Common myeloid progenitor, CD34-positive (primary cell): ENCODE measurements at regions not wholly inside any gene's neighbourhood (a gene's known extent, or its start where the extent isn't known, plus 50 kb on each side); places are given as distances from the start of the nearest gene placed in this dataset.
"Not testable (repeated sequence)": the region's sequence is repeated elsewhere in the genome, so short reads cannot be mapped to it uniquely, and the experiment has no call there.

Source experiments
- CTCF ChIA-PET: fragments of 350-600 bp; sonication (Branson Sonifier 250); formaldehyde crosslinking; loops from one replicate; lab custom pipeline; 2021; ENCODE audit warnings: antibody characterized with exemption; lab: Charles Lee
- POLR2A ChIA-PET: fragments of 350-600 bp; sonication (Branson Sonifier 250); formaldehyde crosslinking; loops from one replicate; lab custom pipeline; 2021; ENCODE audit warnings: antibody characterized with exemption; lab: Charles Lee
- DNase-seq, 3 donors: peaks; one replicate each; pipeline versions ENCODE4 v3.0.0 to v3.0.0-alpha.2; 2013
- H3K27ac ChIP-seq, 2 experiments: 1 replicate in 1 of 2; 2 replicates in 1 of 2; pipeline ENCODE4 v1.7.0; 2013; ENCODE audit warnings: inconsistent platforms in 2 of 2, low read length in 2 of 2, mild to moderate bottlenecking in 2 of 2, low read depth in 1 of 2, moderate library complexity in 1 of 2; ENCODE audit not compliant: severe bottlenecking in 2 of 2, insufficient read depth in 1 of 2, poor library complexity in 1 of 2
- H3K27me3 ChIP-seq, 5 experiments: replicated peaks in 2 of 5; 1 replicate in 3 of 5; 2 replicates in 2 of 5; pipeline versions ENCODE4 v1.6.1 to v1.7.0; 2013; ENCODE audit warnings: low read length in 4 of 5, mild to moderate bottlenecking in 2 of 5, moderate library complexity in 2 of 5, inconsistent platforms in 1 of 5; ENCODE audit not compliant: insufficient read depth in 5 of 5, control insufficient read depth in 4 of 5
- H3K36me3 ChIP-seq, 4 experiments: 1 replicate in 2 of 4; 2 replicates in 2 of 4; pipeline versions ENCODE4 v1.6.1 to v1.7.0; 2013; ENCODE audit warnings: low read length in 3 of 4, control low read depth in 1 of 4, mild to moderate bottlenecking in 1 of 4; ENCODE audit not compliant: control insufficient read depth in 4 of 4, insufficient read depth in 4 of 4
- H3K4me1 ChIP-seq, 4 experiments: 1 replicate in 3 of 4; 2 replicates in 1 of 4; pipeline versions ENCODE4 v1.6.1 to v1.7.1; 2013; ENCODE audit warnings: low read length in 3 of 4, mild to moderate bottlenecking in 3 of 4, control low read depth in 1 of 4, inconsistent platforms in 1 of 4, moderate library complexity in 1 of 4; ENCODE audit not compliant: control insufficient read depth in 4 of 4, insufficient read depth in 4 of 4; ENCODE audit errors: control extremely low read depth in 1 of 4
- H3K4me3 ChIP-seq, 7 experiments: 1 replicate in 4 of 7; 2 replicates in 3 of 7; pipeline versions ENCODE4 v1.5.1 to v1.7.0; 2013; ENCODE audit warnings: mild to moderate bottlenecking in 7 of 7, low read length in 6 of 7, moderate library complexity in 6 of 7, inconsistent platforms in 2 of 7, low read depth in 2 of 7, control low read depth in 1 of 7; ENCODE audit not compliant: insufficient read depth in 4 of 7, control insufficient read depth in 1 of 7; ENCODE audit errors: extremely low read depth in 1 of 7
- H3K9me3 ChIP-seq, 5 experiments: 1 replicate in 4 of 5; 2 replicates in 1 of 5; pipeline versions ENCODE4 v1.6.1 to v1.7.1; 2013; ENCODE audit warnings: low read length in 4 of 5, mild to moderate bottlenecking in 2 of 5, inconsistent platforms in 1 of 5, low read depth in 1 of 5, moderate library complexity in 1 of 5; ENCODE audit not compliant: control insufficient read depth in 4 of 5, insufficient read depth in 2 of 5; ENCODE audit errors: control extremely low read depth in 1 of 5
- WGBS: methylation state at CpG from one replicate; pipeline ENCODE4 v1.1.5; 2013; ENCODE audit not compliant: insufficient coverage; 5-methylcytosine and 5-hydroxymethylcytosine counted together

- no peaks in the 10 kb centered on the region for H3K27me3 ChIP-seq
- no peaks in the 10 kb centered on the region for H3K36me3 ChIP-seq
- no peaks in the 10 kb centered on the region for H3K9me3 ChIP-seq
- H3K27ac ChIP-seq = no peak overlapping the region
- ChIA-PET POLR2A (no interaction called here), CTCF (no interaction called here)
- no peak overlapping the region for H3K4me3 ChIP-seq
- H3K4me1 ChIP-seq = no peaks in the 10 kb centered on the region
- 80% methylated on average over 1 of the region's 2 CpGs for WGBS
- DNase-seq = no peak
Observed at GRCh38 chrX:124771292-124771691, 424.9 kb downstream of the SH2D1A start.

- H3K4me3 ChIP-seq, POLR2A ChIA-PET, H3K4me1 ChIP-seq, H3K36me3 ChIP-seq, H3K27me3 ChIP-seq, DNase-seq, CTCF ChIA-PET, H3K9me3 ChIP-seq, H3K27ac ChIP-seq: not testable (repeated sequence)
- 87% methylated on average over 3 of the region's 4 CpGs for WGBS
Observed at GRCh38 chrX:124788253-124788652, 441.9 kb downstream of the SH2D1A start.

GRCh38 chrX:124789874-124790273 is 443.5 kb downstream of the SH2D1A start:
- H3K9me3 ChIP-seq, CTCF ChIA-PET, DNase-seq, H3K27me3 ChIP-seq, POLR2A ChIA-PET, H3K27ac ChIP-seq, H3K36me3 ChIP-seq, H3K4me1 ChIP-seq, H3K4me3 ChIP-seq: not testable (repeated sequence)
- WGBS = 88% methylated on average over 1 of the region's 1 CpG

- CTCF ChIA-PET = no interaction called here
- no peak for DNase-seq
- no peaks in the 10 kb centered on the region for H3K9me3 ChIP-seq
- POLR2A ChIA-PET = no interaction called here
- H3K36me3 ChIP-seq = no peaks in the 10 kb centered on the region
- H3K27ac ChIP-seq = no peak overlapping the region
- 88% methylated on average over 2 of the region's 4 CpGs for WGBS
- no peaks in the 10 kb centered on the region for H3K4me1 ChIP-seq
- no peak overlapping the region for H3K4me3 ChIP-seq
- no peaks in the 10 kb centered on the region for H3K27me3 ChIP-seq
Observed at GRCh38 chrX:124791492-124792095, 445.2 kb downstream of the SH2D1A start.

- Histone ChIP-seq H3K4me1 (no peaks in the 10 kb centered on the region), H3K27ac (no peak overlapping the region), H3K9me3 (no peaks in the 10 kb centered on the region), H3K27me3 (no peaks in the 10 kb centered on the region), H3K36me3 (no peaks in the 10 kb centered on the region), H3K4me3 (no peak overlapping the region)
- ChIA-PET POLR2A (no interaction called here), CTCF (interaction anchor here (1.1 to 1.2 kb wide), 2 partner anchors 334 to 335 kb away, joined by 3 read pairs; no protein-coding TSS in a partner anchor)
- 86% methylated on average over 2 of the region's 3 CpGs for WGBS
- DNase-seq = no peak
Observed at GRCh38 chrX:124796989-124797388, 450.6 kb downstream of the SH2D1A start.

- Histone ChIP-seq H3K4me1 (no peaks in the 10 kb centered on the region), H3K9me3 (peaks cover 0 to 6% (median 0%) of the 10 kb centered on the region in 5 experiments), H3K27ac (no peak overlapping the region), H3K36me3 (no peaks in the 10 kb centered on the region), H3K27me3 (no peaks in the 10 kb centered on the region), H3K4me3 (no peak overlapping the region)
- ChIA-PET POLR2A (no interaction called here), CTCF (no interaction called here)
- no CpG with 5 or more reads among the region's 2 CpGs for WGBS
- no peak for DNase-seq
Observed at GRCh38 chrX:124804962-124805361, 458.6 kb downstream of the SH2D1A start.

GRCh38 chrX:124805486-124805885 is 459.1 kb downstream of the SH2D1A start:
- Histone ChIP-seq H3K9me3 (peaks cover 0 to 6% (median 0%) of the 10 kb centered on the region in 5 experiments), H3K4me1 (no peaks in the 10 kb centered on the region), H3K27ac (no peak overlapping the region), H3K36me3 (no peaks in the 10 kb centered on the region), H3K4me3 (no peak overlapping the region), H3K27me3 (no peaks in the 10 kb centered on the region)
- WGBS = 100% methylated on average over 3 of the region's 4 CpGs
- ChIA-PET CTCF (no interaction called here), POLR2A (no interaction called here)
- no peak for DNase-seq
